HepG2 (cell line): ENCODE measurements at regions not wholly inside any gene's neighbourhood (a gene's known extent, or its start where the extent isn't known, plus 50 kb on each side); places are given as distances from the start of the nearest gene placed in this dataset.
"Not testable (repeated sequence)": the region's sequence is repeated elsewhere in the genome, so short reads cannot be mapped to it uniquely, and the experiment has no call there.

Experiments
- CTCF ChIP-seq: sonication (generic); formaldehyde crosslinking; IDR thresholded peaks from 2 replicates; pipeline ENCODE4 v1.5.0; 2020; ENCODE audit warnings: mild to moderate bottlenecking, missing genetic modification reagents, moderate library complexity
- MYNN ChIP-seq: sonication (generic); formaldehyde crosslinking; IDR thresholded peaks from 2 replicates; pipeline ENCODE4 v1.4.0; 2020; ENCODE audit warnings: mild to moderate bottlenecking, low read depth, missing genetic modification reagents
- TF ChIP-seq, protein P1 (sequence below), 2 experiments: IDR thresholded peaks; 2 replicates each; pipeline ENCODE4 v1.6.1; 2011 to 2012; ENCODE audit warnings: low read length in 2 of 2, borderline replicate concordance in 1 of 2, low read depth in 1 of 2, mild to moderate bottlenecking in 1 of 2, moderate library complexity in 1 of 2

- TF ChIP-seq MYNN (CRISPR knock-in tag); CTCF: not testable (repeated sequence)
- TF ChIP-seq, protein P1, sequence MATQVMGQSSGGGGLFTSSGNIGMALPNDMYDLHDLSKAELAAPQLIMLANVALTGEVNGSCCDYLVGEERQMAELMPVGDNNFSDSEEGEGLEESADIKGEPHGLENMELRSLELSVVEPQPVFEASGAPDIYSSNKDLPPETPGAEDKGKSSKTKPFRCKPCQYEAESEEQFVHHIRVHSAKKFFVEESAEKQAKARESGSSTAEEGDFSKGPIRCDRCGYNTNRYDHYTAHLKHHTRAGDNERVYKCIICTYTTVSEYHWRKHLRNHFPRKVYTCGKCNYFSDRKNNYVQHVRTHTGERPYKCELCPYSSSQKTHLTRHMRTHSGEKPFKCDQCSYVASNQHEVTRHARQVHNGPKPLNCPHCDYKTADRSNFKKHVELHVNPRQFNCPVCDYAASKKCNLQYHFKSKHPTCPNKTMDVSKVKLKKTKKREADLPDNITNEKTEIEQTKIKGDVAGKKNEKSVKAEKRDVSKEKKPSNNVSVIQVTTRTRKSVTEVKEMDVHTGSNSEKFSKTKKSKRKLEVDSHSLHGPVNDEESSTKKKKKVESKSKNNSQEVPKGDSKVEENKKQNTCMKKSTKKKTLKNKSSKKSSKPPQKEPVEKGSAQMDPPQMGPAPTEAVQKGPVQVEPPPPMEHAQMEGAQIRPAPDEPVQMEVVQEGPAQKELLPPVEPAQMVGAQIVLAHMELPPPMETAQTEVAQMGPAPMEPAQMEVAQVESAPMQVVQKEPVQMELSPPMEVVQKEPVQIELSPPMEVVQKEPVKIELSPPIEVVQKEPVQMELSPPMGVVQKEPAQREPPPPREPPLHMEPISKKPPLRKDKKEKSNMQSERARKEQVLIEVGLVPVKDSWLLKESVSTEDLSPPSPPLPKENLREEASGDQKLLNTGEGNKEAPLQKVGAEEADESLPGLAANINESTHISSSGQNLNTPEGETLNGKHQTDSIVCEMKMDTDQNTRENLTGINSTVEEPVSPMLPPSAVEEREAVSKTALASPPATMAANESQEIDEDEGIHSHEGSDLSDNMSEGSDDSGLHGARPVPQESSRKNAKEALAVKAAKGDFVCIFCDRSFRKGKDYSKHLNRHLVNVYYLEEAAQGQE (IDR thresholded peaks at IDR 0.05; ENCODE audit: borderline replicate concordance in 1 of 2, low read depth in 1 of 2, low read length in 2 of 2): not testable (repeated sequence)
These were observed 5387.6 kb upstream of the TPTE start for GRCh38 chr21:5133824-5134223.
